Lower leg skin (tissue), 4 donors: ENCODE measurements at regions not wholly inside any gene's neighbourhood (a gene's known extent, or its start where the extent isn't known, plus 50 kb on each side); places are given as distances from the start of the nearest gene placed in this dataset.

Experiments used
- DNase-seq, 2 donors: peaks; one replicate each; pipeline ENCODE4 v3.0.0-alpha.2; 2019; ENCODE audit warnings: low spot score in 2 of 2
- H3K4me3 ChIP-seq: fragments of 200-600 bp; sonication (generic); 2 replicates; pipeline ENCODE4 v1.5.1; 2017; ENCODE audit warnings: mild to moderate bottlenecking, low read depth; ENCODE audit not compliant: poor library complexity, severe bottlenecking
- CTCF ChIP-seq, 3 donors: fragments of 450-650 bp; IDR thresholded peaks; one replicate each; pipeline ENCODE4 v1.5.1; 2016; ENCODE audit warnings: antibody characterized with exemption in 3 of 3, mild to moderate bottlenecking in 3 of 3, moderate library complexity in 2 of 3
- POLR2A ChIP-seq, 2 donors: fragments of 450-650 bp; IDR thresholded peaks; one replicate each; pipeline ENCODE4 v1.6.1; 2016 to 2017; ENCODE audit warnings: antibody characterized with exemption in 2 of 2, mild to moderate bottlenecking in 1 of 2, moderate library complexity in 1 of 2
- WGBS, 2 donors: methylation state at CpG; one replicate each; pipeline ENCODE4 v1.1.5; 2018; 5-methylcytosine and 5-hydroxymethylcytosine counted together
- intact Hi-C: fragments of 100-400 bp; cut with DNase I; formaldehyde crosslinking; loops from one replicate; pipeline ENCODE4 v1.15.0; 2023; ENCODE audit warnings: low total_unique reads

DNA sequence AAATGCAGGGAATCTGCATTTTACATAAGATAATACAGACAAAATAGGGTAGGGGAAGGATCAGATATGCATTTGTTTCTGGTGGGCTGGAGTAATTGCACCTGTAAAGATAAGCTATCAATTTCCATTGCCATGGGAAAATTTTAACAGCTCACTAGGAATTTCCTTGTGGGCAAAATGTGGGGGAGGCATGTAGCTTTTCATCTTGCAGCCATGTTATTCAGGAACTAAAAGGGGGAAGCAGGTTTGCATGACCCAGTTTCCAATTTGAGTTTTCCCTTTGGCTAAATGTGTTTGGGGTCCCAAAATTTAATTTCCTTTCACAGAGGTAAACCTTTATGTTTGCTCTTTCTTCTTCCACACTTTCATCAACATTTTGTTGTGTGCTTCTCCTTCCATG lies 624.4 kb downstream of the NYAP2 start:
- no peak for DNase-seq
- TF ChIP-seq CTCF (IDR thresholded peaks at IDR 0.05) (no peak), POLR2A (IDR thresholded peaks at IDR 0.05) (no peak)
- no peak overlapping the region for H3K4me3 ChIP-seq
- intact Hi-C loops = no loop called here

DNA sequence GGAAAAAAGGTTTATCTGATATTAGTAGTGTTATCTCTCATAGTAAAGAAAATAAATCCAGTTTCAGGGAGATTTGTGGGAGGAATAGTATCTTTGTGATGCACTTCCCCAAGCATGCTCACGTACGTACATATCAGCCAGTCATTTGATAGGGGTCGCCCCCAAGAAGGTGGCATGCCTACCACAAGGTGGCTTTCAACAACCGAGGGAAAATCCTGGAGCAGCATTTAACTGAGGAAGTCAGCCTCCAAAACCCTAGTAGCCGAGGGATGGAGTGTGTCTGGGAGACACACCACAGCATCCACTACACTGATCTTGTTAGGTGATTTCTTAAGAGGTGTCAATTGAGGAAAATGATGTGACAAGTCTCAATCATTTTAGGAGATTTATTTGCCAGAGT lies 623.9 kb downstream of the NYAP2 start:
- no peak for TF ChIP-seq POLR2A (IDR thresholded peaks at IDR 0.05)
- TF ChIP-seq CTCF (IDR thresholded peaks at IDR 0.05) = no peak
- 70 to 71% methylated on average over 5 of the region's 5 CpGs for WGBS, 2 donors
- DNase-seq = no peak
- no peak overlapping the region for H3K4me3 ChIP-seq
- intact Hi-C loops = no loop called here

DNA sequence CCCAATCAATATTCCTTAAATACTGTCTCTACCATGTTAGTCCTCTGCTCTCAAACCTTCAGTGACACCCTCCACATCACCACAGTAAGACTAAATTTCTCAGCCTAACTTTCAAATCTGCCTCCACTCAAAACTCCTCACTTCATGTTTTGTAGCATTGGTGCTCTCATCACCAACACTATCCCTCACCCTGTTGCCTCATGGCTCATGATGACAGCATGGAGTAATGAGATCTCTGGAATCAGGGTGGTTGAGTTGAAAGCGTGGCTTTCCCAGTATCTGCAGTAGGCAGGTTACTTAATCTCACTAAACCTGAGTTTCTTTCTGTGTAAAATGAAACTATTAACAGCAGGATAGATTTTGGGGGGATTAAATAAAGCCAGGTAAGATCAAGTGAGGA lies 621.4 kb downstream of the NYAP2 start:
- intact Hi-C loops = no loop called here
- TF ChIP-seq CTCF (IDR thresholded peaks at IDR 0.05) = no peak
- TF ChIP-seq POLR2A (IDR thresholded peaks at IDR 0.05) = no peak
- no peak overlapping the region for H3K4me3 ChIP-seq
- WGBS, 2 donors = 87 to 93% methylated on average over 1 of the region's 1 CpG
- no peak for DNase-seq

DNA sequence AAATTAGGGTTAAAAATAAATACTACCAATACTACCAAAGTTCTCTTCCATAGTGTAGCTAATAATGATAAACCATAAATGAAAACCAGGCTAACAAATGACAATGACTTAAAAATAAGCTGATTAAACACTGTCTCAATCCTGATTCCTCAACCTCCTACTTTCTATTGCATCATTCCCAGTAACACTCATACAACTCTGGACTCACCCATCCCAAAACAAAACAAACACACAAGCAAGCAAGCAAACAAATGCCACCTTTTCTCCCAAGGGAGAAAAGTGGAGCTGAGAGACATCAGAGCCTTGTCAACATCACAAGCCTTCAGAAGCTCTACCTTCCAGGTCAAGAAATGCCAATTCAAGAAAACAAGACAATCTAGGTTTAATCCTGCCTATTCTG lies 620.7 kb downstream of the NYAP2 start:
- H3K4me3 ChIP-seq = no peak overlapping the region
- TF ChIP-seq CTCF (IDR thresholded peaks at IDR 0.05) = no peak
- TF ChIP-seq POLR2A (IDR thresholded peaks at IDR 0.05) = no peak
- intact Hi-C loops = no loop called here
- DNase-seq = no peak

GRCh38 chr2:226018641-226019040 lies 619.1 kb downstream of the NYAP2 start:
- no peak for DNase-seq
- intact Hi-C loops = no loop called here
- TF ChIP-seq POLR2A (IDR thresholded peaks at IDR 0.05) (no peak), CTCF (IDR thresholded peaks at IDR 0.05) (no peak)
- WGBS, 2 donors = 77 to 86% methylated on average over 2 of the region's 2 CpGs
- H3K4me3 ChIP-seq = no peak overlapping the region

DNA sequence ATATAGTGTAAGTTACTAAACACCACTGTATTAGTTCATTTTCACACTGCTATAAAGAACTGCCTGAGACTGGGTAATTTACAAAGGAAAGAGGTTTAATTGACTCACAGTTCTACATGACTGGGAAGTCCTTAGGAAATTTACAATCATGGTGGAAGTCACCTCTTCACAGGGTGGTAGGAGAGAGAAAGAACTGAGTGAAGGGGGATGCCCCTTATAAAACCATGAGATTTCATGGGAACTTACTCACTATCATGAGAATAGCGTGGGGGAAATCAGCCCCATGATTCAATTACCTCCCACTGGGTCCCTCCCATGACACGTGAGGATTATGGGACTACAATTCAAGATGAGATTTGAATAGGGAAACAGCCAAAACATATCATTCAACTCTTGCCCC lies 618.0 kb downstream of the NYAP2 start:
- TF ChIP-seq POLR2A (IDR thresholded peaks at IDR 0.05) (no peak), CTCF (IDR thresholded peaks at IDR 0.05) (no peak)
- intact Hi-C loops = no loop called here
- no peak for DNase-seq
- H3K4me3 ChIP-seq = no peak overlapping the region
- 90% methylated on average over 2 of the region's 2 CpGs for WGBS, 2 donors
